Hepatocyte (in vitro differentiated cells): ENCODE measurements at regions not wholly inside any gene's neighbourhood (a gene's known extent, or its start where the extent isn't known, plus 50 kb on each side); places are given as distances from the start of the nearest gene placed in this dataset.

Experiments
- DNase-seq: peaks from one replicate; pipeline ENCODE4 v3.0.0-alpha.2; 2016; ENCODE audit warnings: low spot score
- H2AFZ ChIP-seq: fragments of 200-600 bp; sonication (generic); 2 replicates; pipeline ENCODE4 v1.6.0; 2016; ENCODE audit warnings: antibody characterized with exemption, mild to moderate bottlenecking
- H3K27ac ChIP-seq: fragments of 200-600 bp; sonication (generic); 2 replicates; pipeline ENCODE4 v1.5.1; 2016; ENCODE audit warnings: mild to moderate bottlenecking
- H3K27me3 ChIP-seq: fragments of 200-600 bp; sonication (generic); 2 replicates; pipeline ENCODE4 v1.6.1; 2016
- H3K36me3 ChIP-seq: fragments of 200-600 bp; sonication (generic); replicated peaks from 2 replicates; pipeline ENCODE4 v1.5.1; 2016; ENCODE audit warnings: low read depth; ENCODE audit not compliant: insufficient read depth
- H3K4me1 ChIP-seq: fragments of 200-600 bp; sonication (generic); 2 replicates; pipeline ENCODE4 v1.5.1; 2016; ENCODE audit warnings: mild to moderate bottlenecking, moderate library complexity; ENCODE audit not compliant: insufficient read depth
- H3K4me2 ChIP-seq: fragments of 200-600 bp; sonication (generic); 2 replicates; pipeline ENCODE4 v1.6.0; 2016
- H3K4me3 ChIP-seq: fragments of 200-600 bp; sonication (generic); 2 replicates; pipeline ENCODE4 v1.5.1; 2016; ENCODE audit warnings: mild to moderate bottlenecking
- H3K79me2 ChIP-seq: fragments of 200-600 bp; sonication (generic); 2 replicates; pipeline ENCODE4 v1.6.0; 2017; ENCODE audit warnings: mild to moderate bottlenecking
- H3K9me2 ChIP-seq: fragments of 200-600 bp; sonication (generic); replicated peaks from 2 replicates; pipeline ENCODE4 v1.6.0; 2017; ENCODE audit warnings: mild to moderate bottlenecking; ENCODE audit not compliant: insufficient read depth
- H3K9me3 ChIP-seq: fragments of 200-600 bp; sonication (generic); 2 replicates; pipeline ENCODE4 v1.5.1; 2016; ENCODE audit warnings: low read depth, mild to moderate bottlenecking
- H4K20me1 ChIP-seq: fragments of 200-600 bp; sonication (generic); 2 replicates; pipeline ENCODE4 v1.6.0; 2016; ENCODE audit warnings: mild to moderate bottlenecking; ENCODE audit not compliant: insufficient read depth, poor library complexity, severe bottlenecking
- CTCF ChIP-seq: fragments of 200-600 bp; sonication (generic); IDR thresholded peaks from 2 replicates; pipeline ENCODE4 v1.5.1; 2016; ENCODE audit warnings: antibody characterized with exemption, mild to moderate bottlenecking; ENCODE audit not compliant: poor library complexity
- EZH2 ChIP-seq: fragments of 200-600 bp; sonication (generic); IDR thresholded peaks from 2 replicates; pipeline ENCODE4 v1.6.1; 2016; ENCODE audit warnings: antibody characterized with exemption, mild to moderate bottlenecking, borderline replicate concordance
- EZH2phosphoT487 ChIP-seq: fragments of 200-600 bp; sonication (generic); IDR thresholded peaks from one replicate; pipeline ENCODE4 v1.6.1; 2018; ENCODE audit warnings: antibody characterized with exemption, mild to moderate bottlenecking, low read depth, moderate library complexity; ENCODE audit not compliant: unreplicated experiment, severe bottlenecking
- WGBS: methylation state at CpG from one replicate; pipeline ENCODE4 v1.1.6; 2016; ENCODE audit warnings: low lambda C conversion rate; ENCODE audit errors: missing lambda C conversion rate; 5-methylcytosine and 5-hydroxymethylcytosine counted together

GRCh38 chr7:20083781-20084180 is 133.4 kb downstream of the MACC1 start:
- 53% methylated on average over 1 of the region's 1 CpG for WGBS
- TF ChIP-seq CTCF (no peak), EZH2phosphoT487 (no peak), EZH2 (no peak)
- peak; percentile 32 for DNase-seq
- Histone ChIP-seq H4K20me1 (no peaks in the 10 kb centered on the region), H3K9me2 (no peaks in the 10 kb centered on the region), H3K27ac (peak overlapping the region; percentile 75), H3K27me3 (no peaks in the 10 kb centered on the region), H3K79me2 (no peaks in the 10 kb centered on the region), H2AFZ (no peak overlapping the region), H3K4me1 (no peaks in the 10 kb centered on the region), H3K36me3 (no peaks in the 10 kb centered on the region), H3K9me3 (no peaks in the 10 kb centered on the region), H3K4me2 (no peak overlapping the region), H3K4me3 (no peak overlapping the region)

GRCh38 chr7:20079080-20079479 is 138.1 kb downstream of the MACC1 start:
- DNase-seq: no peak
- Histone ChIP-seq H2AFZ (no peak overlapping the region), H3K27me3 (no peaks in the 10 kb centered on the region), H3K4me2 (no peak overlapping the region), H3K4me1 (no peaks in the 10 kb centered on the region), H4K20me1 (no peaks in the 10 kb centered on the region), H3K9me3 (no peaks in the 10 kb centered on the region), H3K4me3 (no peak overlapping the region), H3K79me2 (no peaks in the 10 kb centered on the region), H3K36me3 (no peaks in the 10 kb centered on the region), H3K27ac (no peak overlapping the region), H3K9me2 (no peaks in the 10 kb centered on the region)
- TF ChIP-seq EZH2phosphoT487 (no peak), CTCF (no peak), EZH2 (no peak)

GRCh38 chr7:20076835-20077234 is 140.3 kb downstream of the MACC1 start:
- no peaks in the 10 kb centered on the region for H3K27me3 ChIP-seq
- H3K4me1 ChIP-seq: no peaks in the 10 kb centered on the region
- no peak for TF ChIP-seq CTCF
- TF ChIP-seq EZH2: no peak
- no peak for TF ChIP-seq EZH2phosphoT487
- WGBS: 85% methylated on average over 2 of the region's 2 CpGs
- DNase-seq: no peak
- no peak overlapping the region for H3K4me3 ChIP-seq
- H3K4me2 ChIP-seq: no peak overlapping the region
- no peaks in the 10 kb centered on the region for H3K79me2 ChIP-seq
- no peaks in the 10 kb centered on the region for H3K9me3 ChIP-seq
- H4K20me1 ChIP-seq: no peaks in the 10 kb centered on the region
- H3K36me3 ChIP-seq: no peaks in the 10 kb centered on the region
- no peak overlapping the region for H2AFZ ChIP-seq
- no peaks in the 10 kb centered on the region for H3K9me2 ChIP-seq
- H3K27ac ChIP-seq: peak overlapping the region; percentile 15
